GM21515 (cell line): ENCODE measurements at regions not wholly inside any gene's neighbourhood (a gene's known extent, or its start where the extent isn't known, plus 50 kb on each side); places are given as distances from the start of the nearest gene placed in this dataset.
"Not testable (repeated sequence)": the region's sequence is repeated elsewhere in the genome, so short reads cannot be mapped to it uniquely, and the experiment has no call there.

Experiments
- ATAC-seq: cut with Tn5 transposase; IDR thresholded peaks from one replicate; pipeline ENCODE4 v1.9.1; 2021; ENCODE audit not compliant: unreplicated experiment

GRCh38 chr16:16559179-16559740 is 180.3 kb downstream of the NPIPA7 start:
- ATAC-seq: not testable (repeated sequence)

GRCh38 chr16:16561532-16561931 is 182.6 kb downstream of the NPIPA7 start:
- ATAC-seq: not testable (repeated sequence)

- not testable (repeated sequence) for ATAC-seq
These were observed 185.0 kb downstream of the NPIPA7 start for GRCh38 chr16:16563962-16564361.

DNA sequence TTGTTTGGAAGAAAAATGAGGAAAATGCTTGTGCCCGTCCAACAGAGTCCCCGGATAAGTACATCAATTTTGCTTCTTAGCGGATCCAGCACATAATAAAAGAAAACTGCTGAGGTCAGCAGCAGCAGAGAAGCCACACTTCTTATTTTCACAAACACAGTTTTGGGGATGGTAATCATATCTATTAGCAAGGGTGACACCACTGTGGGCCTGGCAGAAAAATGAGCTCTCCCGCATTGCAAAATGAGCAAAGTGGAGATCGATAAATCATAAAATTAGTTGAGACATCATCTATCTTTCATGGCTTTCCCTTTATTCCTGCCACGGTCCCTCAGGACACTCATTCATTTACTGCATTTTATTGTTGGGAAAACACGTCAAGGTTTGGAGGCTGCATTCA is 186.4 kb downstream of the NPIPA7 start:
- not testable (repeated sequence) for ATAC-seq

GRCh38 chr16:16570055-16570454 is 191.1 kb downstream of the NPIPA7 start:
- ATAC-seq: not testable (repeated sequence)

DNA sequence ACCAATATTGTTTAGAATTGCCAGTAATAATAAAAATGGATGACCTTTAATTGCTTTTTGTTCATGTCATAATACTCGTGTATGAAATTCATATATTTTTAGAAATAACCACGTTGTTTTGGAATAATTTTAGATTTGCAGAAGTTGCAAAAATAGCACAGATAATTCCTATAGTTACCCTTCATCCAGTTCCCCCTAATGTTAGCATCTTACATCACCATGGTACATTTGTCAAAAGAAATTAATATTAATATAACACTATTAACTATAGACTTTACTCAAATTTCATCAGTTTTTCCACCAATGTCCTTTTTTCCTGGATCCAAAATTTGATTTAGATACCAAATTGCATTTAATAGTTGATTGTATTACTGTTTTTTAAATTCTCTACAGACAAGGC is 191.9 kb downstream of the NPIPA7 start:
- not testable (repeated sequence) for ATAC-seq

DNA sequence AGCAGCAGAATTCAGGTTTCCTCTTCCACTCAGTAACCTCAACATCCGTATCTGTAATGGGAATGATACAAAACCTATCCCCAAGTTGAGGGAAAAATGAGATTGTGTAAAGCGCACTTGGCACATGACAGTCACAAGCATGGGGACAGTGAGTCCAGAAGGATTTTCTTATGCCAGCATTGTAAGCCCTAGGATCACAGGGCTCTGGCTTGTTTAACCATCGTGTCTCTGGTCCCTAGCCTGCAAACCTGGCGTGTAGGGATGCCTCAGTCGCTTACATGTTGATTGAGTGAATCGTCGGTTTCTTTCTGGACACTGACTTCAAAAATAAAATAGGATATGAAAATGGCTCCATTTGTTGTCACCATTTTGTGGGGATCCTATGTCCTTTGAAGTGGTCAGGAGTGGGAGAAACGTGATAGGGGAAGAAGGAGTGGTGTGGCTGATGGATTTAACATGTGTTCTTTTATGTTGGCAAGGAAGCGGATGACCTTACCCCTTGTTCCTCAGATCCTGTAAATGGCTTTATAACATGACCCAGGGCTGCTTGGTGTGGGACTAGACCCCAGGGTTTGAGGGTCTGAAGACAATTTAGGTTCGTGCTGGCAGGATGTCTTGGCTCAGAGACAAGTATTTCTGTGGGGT is 193.3 kb downstream of the NPIPA7 start:
- not testable (repeated sequence) for ATAC-seq

- ATAC-seq: not testable (repeated sequence)
These were observed 198.1 kb downstream of the NPIPA7 start for GRCh38 chr16:16577062-16577461.

DNA sequence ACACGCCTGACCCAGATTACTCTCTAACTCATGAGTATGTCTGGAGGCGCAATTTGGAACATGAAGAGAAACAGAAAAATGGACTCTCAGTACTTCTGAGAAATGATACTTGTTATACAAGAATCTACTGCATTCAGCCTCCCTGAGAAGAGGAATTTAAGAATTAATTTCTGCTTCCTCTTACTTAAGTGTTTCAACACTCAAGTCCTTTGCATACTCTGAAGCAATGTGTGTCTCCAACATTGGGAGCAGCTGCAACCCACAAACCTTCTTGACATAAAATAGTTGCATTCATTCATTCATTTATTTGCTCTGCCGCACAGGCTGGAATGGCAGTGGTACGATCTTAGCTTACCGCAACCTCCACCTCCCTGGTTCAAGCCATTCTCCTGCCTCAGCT is 199.8 kb downstream of the NPIPA7 start:
- no peak for ATAC-seq

- not testable (repeated sequence) for ATAC-seq
These were observed 204.0 kb downstream of the NPIPA7 start for GRCh38 chr16:16582916-16583315.

DNA sequence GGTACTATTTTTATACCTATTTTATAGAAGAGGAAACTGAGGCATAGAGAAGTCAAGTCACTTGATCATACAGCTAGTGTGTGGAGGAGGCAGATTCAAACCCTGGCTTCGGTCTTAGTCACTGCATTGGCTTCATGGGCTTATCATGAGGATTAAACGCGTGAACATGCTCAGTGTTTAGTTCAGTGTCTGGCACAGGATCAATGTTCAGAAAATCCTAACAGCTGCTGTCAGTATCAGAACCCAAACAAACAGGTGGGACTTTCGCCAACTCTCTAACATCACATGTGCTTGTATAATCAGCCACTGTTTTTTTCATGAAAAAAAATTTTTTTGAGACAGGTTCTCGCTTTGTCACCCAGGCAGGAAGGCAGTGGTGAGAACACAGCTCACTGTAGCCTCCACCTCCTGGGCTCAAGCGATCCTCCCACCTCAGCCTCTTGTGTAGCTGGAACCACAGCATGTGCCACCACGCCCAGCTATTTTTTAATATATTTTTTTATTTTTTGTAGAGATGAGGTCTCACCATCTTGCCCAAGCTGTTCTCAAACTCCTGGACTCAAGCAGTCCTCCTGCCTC is 207.2 kb downstream of the NPIPA7 start:
- ATAC-seq: not testable (repeated sequence)

- ATAC-seq: not testable (repeated sequence)
These were observed 208.0 kb downstream of the NPIPA7 start for GRCh38 chr16:16586969-16587368.

- ATAC-seq: not testable (repeated sequence)
These were observed 209.5 kb downstream of the NPIPA7 start for GRCh38 chr16:16588436-16588835.

GRCh38 chr16:16590654-16591318 is 211.8 kb downstream of the NPIPA7 start:
- not testable (repeated sequence) for ATAC-seq

GRCh38 chr16:16593156-16593863 is 214.4 kb downstream of the NPIPA7 start:
- ATAC-seq: not testable (repeated sequence)

DNA sequence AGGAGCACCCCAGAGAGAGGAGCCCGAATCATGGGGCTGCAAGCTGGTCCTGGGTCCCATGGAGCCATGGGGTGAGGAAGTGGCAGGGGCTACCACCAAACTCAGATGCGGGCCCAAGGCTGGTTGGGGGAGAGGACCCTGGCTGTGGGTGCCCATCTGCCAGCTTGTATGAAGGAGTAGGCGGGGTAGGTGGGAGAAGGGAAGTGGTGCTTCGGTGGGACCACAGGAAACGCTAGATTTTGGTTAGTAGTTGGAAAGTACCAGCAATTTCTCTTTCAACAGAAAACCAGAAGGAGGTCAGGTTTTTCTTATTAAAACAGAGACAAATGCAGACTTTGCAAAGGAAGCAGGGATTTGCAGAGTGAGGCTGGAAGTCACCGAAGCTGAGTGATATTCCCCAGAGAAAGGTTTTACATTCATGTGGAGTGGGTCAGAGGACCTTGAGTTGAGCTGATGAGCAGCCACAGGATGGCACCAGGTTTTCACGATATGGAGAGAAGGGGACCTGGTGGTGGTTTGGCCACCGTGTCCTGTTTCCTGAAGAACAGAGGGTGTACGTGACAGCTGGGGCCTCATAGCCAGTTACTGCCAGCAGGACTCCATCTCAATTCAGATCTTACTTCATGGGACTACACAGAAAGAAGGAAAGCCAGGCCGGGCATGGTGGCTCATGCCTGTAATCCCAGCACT is 216.2 kb downstream of the NPIPA7 start:
- ATAC-seq: not testable (repeated sequence)

GRCh38 chr16:16601239-16601638 is 222.3 kb downstream of the NPIPA7 start:
- not testable (repeated sequence) for ATAC-seq

GRCh38 chr16:16607401-16608082 is 228.6 kb downstream of the NPIPA7 start:
- not testable (repeated sequence) for ATAC-seq

GRCh38 chr16:16609627-16610026 is 230.7 kb downstream of the NPIPA7 start:
- ATAC-seq: not testable (repeated sequence)

DNA sequence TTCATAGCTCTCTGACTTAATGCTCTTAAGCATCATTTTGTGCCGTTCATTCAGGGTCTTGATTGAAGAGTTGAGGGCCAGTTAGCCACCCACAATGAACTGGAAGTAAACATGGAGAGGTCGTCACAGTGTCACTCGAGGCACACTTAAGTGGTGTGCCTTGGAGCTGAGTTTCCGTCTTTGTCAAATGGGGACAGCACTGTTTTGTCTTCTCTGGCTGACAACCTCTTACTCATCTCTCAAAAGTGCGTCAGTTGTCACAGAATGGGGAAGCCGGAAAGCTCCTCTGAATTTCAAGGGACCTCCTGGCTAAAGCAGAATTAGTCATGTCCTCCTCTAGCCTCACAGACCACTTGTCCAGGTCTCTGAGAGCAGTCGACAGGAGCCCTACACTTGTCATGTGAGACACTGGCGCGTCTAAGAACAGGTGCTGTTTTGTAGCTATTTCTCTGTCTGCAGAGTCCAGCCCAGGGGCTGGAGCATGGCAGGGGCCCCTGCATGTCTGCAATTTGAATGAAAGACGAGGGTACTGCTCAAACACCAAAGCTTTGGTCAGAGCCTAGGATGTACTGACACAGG is 231.5 kb downstream of the NPIPA7 start:
- not testable (repeated sequence) for ATAC-seq
